ENCODE measurements at regions not wholly inside any gene's neighbourhood (a gene's known extent, or its start where the extent isn't known, plus 50 kb on each side); places are given as distances from the start of the nearest gene placed in this dataset.

DNA sequence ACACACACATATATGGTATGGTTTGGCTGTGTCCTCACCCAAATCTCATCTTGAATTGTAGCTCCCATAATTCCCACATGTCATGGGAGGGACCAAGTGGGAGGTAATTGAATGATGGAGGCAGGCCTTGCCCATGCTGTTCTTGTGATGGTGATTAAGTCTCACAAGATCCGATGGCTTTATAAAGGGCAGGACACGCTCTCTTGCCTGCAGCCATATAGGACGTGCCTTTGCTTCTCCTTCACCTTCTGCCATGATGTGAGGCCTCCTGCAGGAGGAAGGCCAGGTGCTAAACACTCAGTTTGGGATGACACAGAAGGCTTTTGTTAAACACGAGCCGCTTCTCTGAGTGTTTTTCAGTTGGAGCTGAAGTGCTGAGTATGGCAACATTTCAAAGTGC lies 205.3 kb upstream of the KLF6 start:
- TF ChIP-seq ZBTB7A (IDR thresholded peaks at IDR 0.05; ENCODE audit: low read depth) = no peak

DNA sequence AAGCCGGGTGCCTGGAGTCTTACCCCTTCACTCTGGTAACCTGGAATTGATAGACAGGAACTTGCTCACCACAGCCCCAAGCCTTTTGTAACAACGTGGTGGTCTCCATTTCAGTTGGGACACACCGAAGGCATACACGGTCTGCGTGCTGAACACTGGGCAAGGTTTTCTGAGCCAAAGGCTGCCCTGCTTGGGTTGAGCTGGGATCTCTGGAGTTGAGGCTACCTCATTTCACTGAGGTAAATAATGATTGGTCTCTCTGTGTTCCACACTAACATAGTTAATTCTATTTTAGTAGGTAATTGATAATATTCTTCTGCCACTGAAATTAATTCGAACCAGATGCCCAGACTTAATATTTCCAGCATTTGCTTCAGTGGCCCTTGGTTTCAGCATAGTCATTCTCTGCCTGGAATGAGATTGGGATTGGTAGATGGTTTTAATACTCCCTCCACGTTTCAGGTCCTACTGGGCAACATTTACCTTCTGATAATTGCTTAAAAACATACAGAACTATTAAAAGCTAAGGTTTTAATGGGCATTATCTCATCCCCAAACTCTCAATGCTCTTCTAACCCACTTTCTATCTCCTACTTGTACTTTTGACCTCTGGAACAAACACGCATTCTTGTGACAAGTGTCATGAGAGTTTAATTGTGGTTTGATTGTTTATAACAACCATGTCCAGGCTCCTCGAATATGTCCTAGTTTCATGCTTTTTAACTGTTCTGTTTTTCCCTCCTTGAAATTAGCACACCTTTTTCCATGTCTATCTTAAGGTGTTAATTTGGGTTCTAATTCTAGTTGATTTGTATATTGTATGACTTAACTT lies 202.3 kb upstream of the KLF6 start:
- no peak for TF ChIP-seq TEAD4 (IDR thresholded peaks at IDR 0.05)
- no peak for TF ChIP-seq CEBPB (IDR thresholded peaks at IDR 0.05)
- no peak for TF ChIP-seq EGR1 (IDR thresholded peaks at IDR 0.05)
- no peak for TF ChIP-seq RAD21 (IDR thresholded peaks at IDR 0.05; ENCODE audit: low read depth)
- TF ChIP-seq YY1 (IDR thresholded peaks at IDR 0.05; ENCODE audit: low read depth) = no peak
- TF ChIP-seq, protein P1, sequence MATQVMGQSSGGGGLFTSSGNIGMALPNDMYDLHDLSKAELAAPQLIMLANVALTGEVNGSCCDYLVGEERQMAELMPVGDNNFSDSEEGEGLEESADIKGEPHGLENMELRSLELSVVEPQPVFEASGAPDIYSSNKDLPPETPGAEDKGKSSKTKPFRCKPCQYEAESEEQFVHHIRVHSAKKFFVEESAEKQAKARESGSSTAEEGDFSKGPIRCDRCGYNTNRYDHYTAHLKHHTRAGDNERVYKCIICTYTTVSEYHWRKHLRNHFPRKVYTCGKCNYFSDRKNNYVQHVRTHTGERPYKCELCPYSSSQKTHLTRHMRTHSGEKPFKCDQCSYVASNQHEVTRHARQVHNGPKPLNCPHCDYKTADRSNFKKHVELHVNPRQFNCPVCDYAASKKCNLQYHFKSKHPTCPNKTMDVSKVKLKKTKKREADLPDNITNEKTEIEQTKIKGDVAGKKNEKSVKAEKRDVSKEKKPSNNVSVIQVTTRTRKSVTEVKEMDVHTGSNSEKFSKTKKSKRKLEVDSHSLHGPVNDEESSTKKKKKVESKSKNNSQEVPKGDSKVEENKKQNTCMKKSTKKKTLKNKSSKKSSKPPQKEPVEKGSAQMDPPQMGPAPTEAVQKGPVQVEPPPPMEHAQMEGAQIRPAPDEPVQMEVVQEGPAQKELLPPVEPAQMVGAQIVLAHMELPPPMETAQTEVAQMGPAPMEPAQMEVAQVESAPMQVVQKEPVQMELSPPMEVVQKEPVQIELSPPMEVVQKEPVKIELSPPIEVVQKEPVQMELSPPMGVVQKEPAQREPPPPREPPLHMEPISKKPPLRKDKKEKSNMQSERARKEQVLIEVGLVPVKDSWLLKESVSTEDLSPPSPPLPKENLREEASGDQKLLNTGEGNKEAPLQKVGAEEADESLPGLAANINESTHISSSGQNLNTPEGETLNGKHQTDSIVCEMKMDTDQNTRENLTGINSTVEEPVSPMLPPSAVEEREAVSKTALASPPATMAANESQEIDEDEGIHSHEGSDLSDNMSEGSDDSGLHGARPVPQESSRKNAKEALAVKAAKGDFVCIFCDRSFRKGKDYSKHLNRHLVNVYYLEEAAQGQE (IDR thresholded peaks at IDR 0.05; ENCODE audit: low read depth) = no peak
- TF ChIP-seq, protein P2, sequence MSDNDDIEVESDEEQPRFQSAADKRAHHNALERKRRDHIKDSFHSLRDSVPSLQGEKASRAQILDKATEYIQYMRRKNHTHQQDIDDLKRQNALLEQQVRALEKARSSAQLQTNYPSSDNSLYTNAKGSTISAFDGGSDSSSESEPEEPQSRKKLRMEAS (IDR thresholded peaks at IDR 0.05) = no peak
- no peak for TF ChIP-seq FOXM1 (IDR thresholded peaks at IDR 0.05; ENCODE audit: borderline replicate concordance, low read depth)
- TF ChIP-seq ZBTB7A (IDR thresholded peaks at IDR 0.05; ENCODE audit: low read depth) = no peak
- no peak for TF ChIP-seq NFIC (IDR thresholded peaks at IDR 0.05)
- TF ChIP-seq, protein P3, sequence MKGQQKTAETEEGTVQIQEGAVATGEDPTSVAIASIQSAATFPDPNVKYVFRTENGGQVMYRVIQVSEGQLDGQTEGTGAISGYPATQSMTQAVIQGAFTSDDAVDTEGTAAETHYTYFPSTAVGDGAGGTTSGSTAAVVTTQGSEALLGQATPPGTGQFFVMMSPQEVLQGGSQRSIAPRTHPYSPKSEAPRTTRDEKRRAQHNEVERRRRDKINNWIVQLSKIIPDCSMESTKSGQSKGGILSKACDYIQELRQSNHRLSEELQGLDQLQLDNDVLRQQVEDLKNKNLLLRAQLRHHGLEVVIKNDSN (IDR thresholded peaks at IDR 0.05) = no peak
- TF ChIP-seq TAF1 (IDR thresholded peaks at IDR 0.05; ENCODE audit: low read depth) = no peak
- TF ChIP-seq EP300 (IDR thresholded peaks at IDR 0.05; ENCODE audit: borderline replicate concordance) = no peak
- TF ChIP-seq TCF12 (IDR thresholded peaks at IDR 0.05; ENCODE audit: low read depth) = no peak
- TF ChIP-seq CREB1 (IDR thresholded peaks at IDR 0.05; ENCODE audit: low read depth) = no peak

DNA sequence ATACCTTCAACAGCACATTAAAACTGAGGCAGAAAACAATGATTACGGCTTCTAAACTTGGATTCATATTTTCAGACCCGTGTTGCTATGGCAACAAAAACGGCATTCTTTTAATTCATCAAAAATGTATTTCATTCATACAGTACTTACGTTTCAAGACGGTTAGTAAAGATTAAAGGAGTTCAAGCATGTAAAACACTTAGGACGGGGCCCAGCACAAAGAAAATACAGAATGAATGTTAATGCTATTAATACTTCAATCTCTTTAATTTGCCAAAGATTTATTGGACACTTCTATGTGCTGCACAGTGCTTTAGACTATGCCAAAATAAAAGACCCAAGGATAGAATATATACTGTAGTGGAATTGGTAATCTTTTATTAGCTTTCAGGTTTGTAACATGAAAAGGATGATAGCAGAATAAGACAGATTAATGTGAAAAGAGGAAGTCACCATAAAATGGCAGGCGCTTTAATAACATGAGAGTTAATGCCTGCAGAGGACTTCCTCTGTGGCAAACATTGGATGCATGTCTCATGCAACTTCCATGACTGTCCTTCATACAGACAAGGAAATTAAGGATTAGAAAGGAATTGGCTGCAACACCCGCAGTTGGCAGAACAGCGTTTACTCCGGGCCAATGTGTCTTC lies 201.6 kb upstream of the KLF6 start:
- TF ChIP-seq RAD21 (IDR thresholded peaks at IDR 0.05; ENCODE audit: low read depth) = no peak

DNA sequence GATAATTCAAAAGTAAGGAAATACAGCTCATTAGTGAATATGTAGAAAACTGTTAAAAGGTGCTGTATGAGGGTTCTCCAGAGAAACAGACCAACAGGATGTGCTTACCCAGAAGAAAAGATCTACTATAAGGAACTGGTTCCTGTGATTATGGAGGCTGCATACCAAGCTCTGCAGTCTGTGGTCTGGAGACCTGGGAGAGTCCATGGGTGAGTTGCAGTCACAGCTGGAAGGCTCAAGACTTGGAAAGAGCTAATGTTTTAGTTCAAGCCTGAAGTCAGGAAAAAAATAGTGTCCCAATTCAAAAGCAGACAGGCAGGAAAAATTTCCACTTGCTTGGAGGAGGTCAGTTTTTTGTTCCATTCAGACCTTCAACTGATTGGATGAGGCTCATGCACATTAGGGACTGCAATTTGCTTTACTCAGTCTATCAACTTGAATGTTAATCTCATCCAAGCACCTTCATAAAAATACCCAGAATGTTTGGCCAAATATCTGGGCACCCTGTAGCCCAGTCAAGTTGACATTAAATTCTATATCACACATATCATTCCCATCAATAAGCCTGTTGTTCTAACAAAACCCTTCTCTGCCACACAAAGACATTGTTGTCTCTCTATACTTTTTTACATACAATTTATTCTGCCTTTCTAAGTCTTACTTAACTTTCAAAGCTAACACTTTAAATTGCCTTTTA lies 197.9 kb upstream of the KLF6 start:
- TF ChIP-seq, protein P3 (IDR thresholded peaks at IDR 0.05) = no peak
- TF ChIP-seq RAD21 (IDR thresholded peaks at IDR 0.05; ENCODE audit: low read depth) (no peak), ZBTB7A (IDR thresholded peaks at IDR 0.05; ENCODE audit: low read depth) (no peak), CREB1 (IDR thresholded peaks at IDR 0.05; ENCODE audit: low read depth) (no peak), CEBPB (IDR thresholded peaks at IDR 0.05) (no peak), EGR1 (IDR thresholded peaks at IDR 0.05) (no peak), NFIC (IDR thresholded peaks at IDR 0.05) (no peak)
- TF ChIP-seq, protein P2 (IDR thresholded peaks at IDR 0.05) = no peak
- TF ChIP-seq, protein P1 (IDR thresholded peaks at IDR 0.05; ENCODE audit: low read depth) = no peak

DNA sequence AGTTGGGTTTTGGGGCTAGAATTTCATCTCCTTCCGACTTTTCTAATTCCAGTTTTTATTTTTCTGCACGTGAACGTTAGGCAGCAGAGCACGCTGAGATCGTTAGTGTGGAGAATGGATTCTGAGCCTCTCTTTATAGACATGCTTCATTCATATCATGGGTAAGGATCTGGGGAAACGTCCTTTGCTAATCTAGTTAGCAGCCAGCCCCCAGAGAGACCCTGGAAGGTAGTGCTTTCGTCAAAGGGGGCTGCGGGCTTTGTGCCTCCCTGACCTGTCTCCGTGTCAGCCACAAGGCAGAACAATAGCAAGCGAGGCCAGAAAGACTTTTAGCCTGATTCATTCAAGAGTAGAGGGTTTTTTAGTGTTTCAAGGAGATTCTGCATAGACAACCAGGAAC lies 196.3 kb upstream of the KLF6 start:
- no peak for TF ChIP-seq YY1 (IDR thresholded peaks at IDR 0.05; ENCODE audit: low read depth)
- TF ChIP-seq TEAD4 (IDR thresholded peaks at IDR 0.05) = no peak
- no peak for TF ChIP-seq NFIC (IDR thresholded peaks at IDR 0.05)
- TF ChIP-seq CREB1 (IDR thresholded peaks at IDR 0.05; ENCODE audit: low read depth) = no peak
- no peak for TF ChIP-seq EP300 (IDR thresholded peaks at IDR 0.05; ENCODE audit: borderline replicate concordance)
- no peak for TF ChIP-seq TAF1 (IDR thresholded peaks at IDR 0.05; ENCODE audit: low read depth)

DNA sequence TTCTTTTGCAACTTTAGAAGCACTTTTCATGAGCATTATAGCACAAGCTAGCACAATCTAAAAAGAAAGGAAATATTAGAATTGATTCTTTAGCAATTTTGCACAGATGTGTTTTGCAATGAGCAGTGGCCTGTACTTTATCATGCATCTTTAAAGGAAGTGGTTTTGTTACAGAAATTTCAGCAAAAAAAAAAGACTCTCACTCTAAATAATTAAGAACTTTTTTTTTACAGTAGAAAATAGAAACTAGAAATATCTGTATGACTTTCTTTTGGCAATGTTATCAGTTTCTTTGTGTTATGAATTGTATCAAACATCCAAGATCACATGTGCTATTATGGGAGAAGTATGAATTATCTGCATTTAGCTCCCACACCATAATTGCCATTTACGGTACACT lies 195.7 kb upstream of the KLF6 start:
- no peak for TF ChIP-seq RAD21 (IDR thresholded peaks at IDR 0.05; ENCODE audit: low read depth)
- TF ChIP-seq FOXM1 (IDR thresholded peaks at IDR 0.05; ENCODE audit: borderline replicate concordance, low read depth) = no peak
- TF ChIP-seq, protein P2 (IDR thresholded peaks at IDR 0.05) = no peak
- no peak for TF ChIP-seq NFIC (IDR thresholded peaks at IDR 0.05)
- TF ChIP-seq, protein P1 (IDR thresholded peaks at IDR 0.05; ENCODE audit: low read depth) = no peak
- no peak for TF ChIP-seq CEBPB (IDR thresholded peaks at IDR 0.05)
- no peak for TF ChIP-seq TCF12 (IDR thresholded peaks at IDR 0.05; ENCODE audit: low read depth)
- no peak for TF ChIP-seq EP300 (IDR thresholded peaks at IDR 0.05; ENCODE audit: borderline replicate concordance)
- TF ChIP-seq TEAD4 (IDR thresholded peaks at IDR 0.05) = no peak
- TF ChIP-seq ZBTB7A (IDR thresholded peaks at IDR 0.05; ENCODE audit: low read depth) = no peak
- no peak for TF ChIP-seq EGR1 (IDR thresholded peaks at IDR 0.05)
- TF ChIP-seq, protein P3 (IDR thresholded peaks at IDR 0.05) = no peak
- no peak for TF ChIP-seq TAF1 (IDR thresholded peaks at IDR 0.05; ENCODE audit: low read depth)
- TF ChIP-seq CREB1 (IDR thresholded peaks at IDR 0.05; ENCODE audit: low read depth) = no peak
- no peak for TF ChIP-seq YY1 (IDR thresholded peaks at IDR 0.05; ENCODE audit: low read depth)

All from Ishikawa (cell line).